C4-2B (cell line): ENCODE measurements at regions not wholly inside any gene's neighbourhood (a gene's known extent, or its start where the extent isn't known, plus 50 kb on each side); places are given as distances from the start of the nearest gene placed in this dataset.
"Not testable (repeated sequence)": the region's sequence is repeated elsewhere in the genome, so short reads cannot be mapped to it uniquely, and the experiment has no call there.

Experiments used
- H3K27ac ChIP-seq: fragments of 450-650 bp; 2 replicates; pipeline ENCODE4 v1.5.1; 2017
- CTCF ChIP-seq: fragments of 450-650 bp; conservative IDR thresholded peaks from 2 replicates; pipeline ENCODE4 v1.5.1; 2017; ENCODE audit warnings: mild to moderate bottlenecking
- ZFX ChIP-seq: fragments of 450-650 bp; IDR thresholded peaks from 2 replicates; pipeline ENCODE4 v1.6.1; 2017

- H3K27ac ChIP-seq, result no peak overlapping the region
- no peak for TF ChIP-seq ZFX
- no peak for TF ChIP-seq CTCF
These were observed 158.1 kb upstream of the UBE3A start for GRCh38 chr15:25596644-25597562.

- no peak overlapping the region for H3K27ac ChIP-seq
- TF ChIP-seq ZFX (no peak), CTCF (no peak)
These were observed 149.0 kb upstream of the UBE3A start for GRCh38 chr15:25587616-25588340.

DNA sequence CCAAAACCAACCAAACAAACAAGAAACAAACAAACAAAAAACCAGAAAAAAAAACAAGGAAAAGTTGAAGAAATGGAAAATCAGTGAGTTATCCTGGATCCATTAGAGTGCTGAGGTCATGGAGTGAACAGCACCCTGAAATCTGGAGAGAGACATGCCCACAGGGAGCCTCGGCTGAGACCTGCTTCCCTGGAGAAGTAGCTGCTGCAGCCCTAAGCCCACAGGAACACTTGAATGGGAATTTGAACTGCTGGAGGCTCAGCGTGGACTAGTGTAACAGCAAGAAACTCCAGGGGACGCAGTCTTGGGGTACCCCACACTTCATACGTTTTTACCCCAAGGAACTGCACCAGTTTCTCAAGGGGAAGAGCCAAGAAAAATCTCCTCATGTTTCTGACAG, 144.1 kb upstream of the UBE3A start:
- no peak overlapping the region for H3K27ac ChIP-seq
- no peak for TF ChIP-seq CTCF
- no peak for TF ChIP-seq ZFX

- H3K27ac ChIP-seq, result no peak overlapping the region
- TF ChIP-seq ZFX (no peak), CTCF (no peak)
These were observed 140.3 kb upstream of the UBE3A start for GRCh38 chr15:25579127-25579526.

- TF ChIP-seq ZFX (no peak), CTCF (no peak)
- H3K27ac ChIP-seq, result no peak overlapping the region
These were observed 133.4 kb upstream of the UBE3A start for GRCh38 chr15:25572191-25572590.

DNA sequence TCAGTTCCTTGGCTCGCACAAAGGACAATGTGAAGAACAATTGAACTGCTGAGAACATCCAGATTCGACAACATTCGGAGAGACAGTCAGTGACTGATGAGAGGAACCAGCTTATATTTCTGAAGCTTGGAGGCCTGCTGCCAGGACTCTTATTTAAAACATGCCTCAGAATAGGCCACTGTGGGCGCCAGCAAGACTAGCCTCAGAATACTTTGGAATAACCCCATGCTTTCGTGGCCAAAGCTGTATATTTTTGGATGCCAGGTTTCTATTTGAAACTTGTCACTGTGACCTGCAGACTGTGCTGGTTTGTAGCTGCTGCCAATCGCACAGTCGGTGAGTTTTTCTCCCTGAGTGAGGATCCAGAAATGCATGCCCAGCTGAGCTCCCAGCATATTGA, 129.9 kb upstream of the UBE3A start:
- TF ChIP-seq CTCF (no peak), ZFX (no peak)
- H3K27ac ChIP-seq, result no peak overlapping the region

DNA sequence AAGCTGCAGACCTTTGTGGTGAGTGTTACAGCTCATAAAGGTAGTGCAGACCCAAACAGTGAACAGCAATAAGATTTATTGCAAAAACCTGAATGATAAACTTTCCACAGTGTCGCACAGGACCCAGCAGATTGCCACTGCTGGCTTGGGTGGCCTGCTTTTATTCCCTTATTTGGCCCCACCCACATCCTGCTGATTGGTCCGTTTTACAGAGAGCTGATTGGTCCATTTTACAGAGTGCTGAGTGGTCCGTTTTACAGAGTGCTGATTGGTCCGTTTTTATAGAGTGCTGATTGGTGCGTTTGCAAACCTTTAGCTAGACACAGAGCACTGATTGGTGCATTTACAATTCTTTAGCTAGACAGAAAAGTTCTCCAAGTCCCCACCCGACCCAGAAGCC, 127.7 kb upstream of the UBE3A start:
- H3K27ac ChIP-seq, result not testable (repeated sequence)
